IPS-15b (cell line): ENCODE measurements at regions not wholly inside any gene's neighbourhood (a gene's known extent, or its start where the extent isn't known, plus 50 kb on each side); places are given as distances from the start of the nearest gene placed in this dataset.
"Not testable (repeated sequence)": the region's sequence is repeated elsewhere in the genome, so short reads cannot be mapped to it uniquely, and the experiment has no call there.

Source experiments
- H3K27me3 ChIP-seq: one replicate; pipeline ENCODE4 v1.6.1; 2013; ENCODE audit warnings: low read length; ENCODE audit not compliant: control insufficient read depth, insufficient read depth
- H3K36me3 ChIP-seq: one replicate; pipeline ENCODE4 v1.6.1; 2013; ENCODE audit warnings: low read length; ENCODE audit not compliant: control insufficient read depth, insufficient read depth
- H3K4me1 ChIP-seq: one replicate; pipeline ENCODE4 v1.6.1; 2013; ENCODE audit warnings: mild to moderate bottlenecking, low read length; ENCODE audit not compliant: control insufficient read depth, insufficient read depth
- H3K4me3 ChIP-seq: one replicate; pipeline ENCODE4 v1.5.1; 2013; ENCODE audit warnings: low read depth, low read length
- H3K9ac ChIP-seq: one replicate; pipeline ENCODE4 v1.6.1; 2013; ENCODE audit warnings: low read depth, mild to moderate bottlenecking, low read length
- H3K9me3 ChIP-seq: one replicate; pipeline ENCODE4 v1.6.1; 2013; ENCODE audit warnings: mild to moderate bottlenecking, low read length; ENCODE audit not compliant: control insufficient read depth, insufficient read depth

GRCh38 chr6:10314163-10314955, 100.5 kb downstream of the TFAP2A start:
- Histone ChIP-seq H3K4me1 (peaks cover 21% of the 10 kb centered on the region), H3K27me3 (no peaks in the 10 kb centered on the region), H3K36me3 (no peaks in the 10 kb centered on the region), H3K4me3 (no peak overlapping the region), H3K9me3 (no peaks in the 10 kb centered on the region), H3K9ac (no peak overlapping the region)

- no peaks in the 10 kb centered on the region for H3K36me3 ChIP-seq
- H3K4me1 ChIP-seq: peaks cover 24% of the 10 kb centered on the region
- no peaks in the 10 kb centered on the region for H3K27me3 ChIP-seq
- H3K9me3 ChIP-seq: no peaks in the 10 kb centered on the region
- H3K9ac ChIP-seq: no peak overlapping the region
- no peak overlapping the region for H3K4me3 ChIP-seq
Observed at GRCh38 chr6:10313799-10314162, 101.1 kb downstream of the TFAP2A start.

- Histone ChIP-seq H3K9me3 (no peaks in the 10 kb centered on the region), H3K9ac (no peak overlapping the region), H3K4me1 (peaks cover 20% of the 10 kb centered on the region), H3K27me3 (no peaks in the 10 kb centered on the region), H3K4me3 (no peak overlapping the region), H3K36me3 (no peaks in the 10 kb centered on the region)
Observed at GRCh38 chr6:10312445-10312844, 102.4 kb downstream of the TFAP2A start.

- H3K36me3 ChIP-seq, H3K27me3 ChIP-seq, H3K4me3 ChIP-seq, H3K9ac ChIP-seq, H3K9me3 ChIP-seq: not testable (repeated sequence)
- peaks cover 20% of the 10 kb centered on the region for H3K4me1 ChIP-seq
Observed at GRCh38 chr6:10311546-10312405, 103.1 kb downstream of the TFAP2A start.

- Histone ChIP-seq H3K27me3 (no peaks in the 10 kb centered on the region), H3K36me3 (no peaks in the 10 kb centered on the region), H3K9me3 (no peaks in the 10 kb centered on the region)
Observed at GRCh38 chr6:10310826-10311225, 104.0 kb downstream of the TFAP2A start.

GRCh38 chr6:10310330-10310653, 104.6 kb downstream of the TFAP2A start:
- Histone ChIP-seq H3K9ac (no peak overlapping the region), H3K4me3 (no peak overlapping the region), H3K36me3 (no peaks in the 10 kb centered on the region), H3K9me3 (no peaks in the 10 kb centered on the region), H3K4me1 (peaks cover 12% of the 10 kb centered on the region), H3K27me3 (no peaks in the 10 kb centered on the region)

More at GRCh38 chr6:10310826-10311225, 104.0 kb downstream of the TFAP2A start:
- H3K4me3 ChIP-seq: no peak overlapping the region
- H3K4me1 ChIP-seq: peaks cover 17% of the 10 kb centered on the region
- no peak overlapping the region for H3K9ac ChIP-seq

GRCh38 chr6:10309457-10310329, 105.2 kb downstream of the TFAP2A start:
- H3K4me3 ChIP-seq: no peak overlapping the region
- no peak overlapping the region for H3K9ac ChIP-seq
- H3K4me1 ChIP-seq: peaks cover 10% of the 10 kb centered on the region
- no peaks in the 10 kb centered on the region for H3K9me3 ChIP-seq
- no peaks in the 10 kb centered on the region for H3K27me3 ChIP-seq
- no peaks in the 10 kb centered on the region for H3K36me3 ChIP-seq

GRCh38 chr6:10307476-10307875, 107.4 kb downstream of the TFAP2A start:
- Histone ChIP-seq H3K36me3 (no peaks in the 10 kb centered on the region), H3K27me3 (no peaks in the 10 kb centered on the region), H3K4me1 (peaks cover 6% of the 10 kb centered on the region)

GRCh38 chr6:10307028-10307427, 107.8 kb downstream of the TFAP2A start:
- Histone ChIP-seq H3K4me1 (peaks cover 8% of the 10 kb centered on the region), H3K4me3 (no peak overlapping the region)

More at GRCh38 chr6:10307476-10307875, 107.4 kb downstream of the TFAP2A start:
- no peak overlapping the region for H3K4me3 ChIP-seq
- H3K9ac ChIP-seq: no peak overlapping the region
- H3K9me3 ChIP-seq: no peaks in the 10 kb centered on the region

GRCh38 chr6:10305790-10306415, 109.0 kb downstream of the TFAP2A start:
- Histone ChIP-seq H3K9ac (no peak overlapping the region), H3K9me3 (no peaks in the 10 kb centered on the region), H3K36me3 (no peaks in the 10 kb centered on the region), H3K4me1 (peaks cover 8% of the 10 kb centered on the region), H3K4me3 (no peak overlapping the region), H3K27me3 (no peaks in the 10 kb centered on the region)

More at GRCh38 chr6:10307028-10307427, 107.8 kb downstream of the TFAP2A start:
- H3K9me3 ChIP-seq: no peaks in the 10 kb centered on the region
- H3K9ac ChIP-seq: no peak overlapping the region
- H3K27me3 ChIP-seq: no peaks in the 10 kb centered on the region
- no peaks in the 10 kb centered on the region for H3K36me3 ChIP-seq
